ENCODE measurements at regions not wholly inside any gene's neighbourhood (a gene's known extent, or its start where the extent isn't known, plus 50 kb on each side); places are given as distances from the start of the nearest gene placed in this dataset.

DNA sequence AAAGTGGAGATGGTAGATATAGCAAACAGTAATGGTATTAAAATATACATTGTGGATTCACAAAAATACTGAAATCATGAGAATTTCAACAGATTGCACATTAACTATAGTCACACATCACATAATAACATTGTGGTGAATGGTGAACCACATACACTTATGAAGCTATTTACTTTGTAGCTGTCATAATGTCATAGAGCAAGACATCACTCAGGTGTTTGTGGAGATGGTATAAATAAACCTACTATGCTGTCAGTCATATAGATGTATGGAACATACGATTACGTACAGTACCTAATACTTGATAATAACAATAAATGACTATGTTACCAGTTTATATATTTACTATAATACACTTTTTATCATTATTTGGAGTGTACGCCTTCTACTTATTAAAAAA lies 1416.0 kb upstream of the ALCAM start:
- DNase-seq (no peak), ATAC-seq (no peak)
- Histone ChIP-seq H3K9me3 (no peaks in the 10 kb centered on the region), H3K27me3 (ENCODE audit: insufficient read depth in 3 of 3, low read length in 2 of 3) (no peaks in the 10 kb centered on the region), H3K4me3 (no peak overlapping the region), H3K27ac (no peak overlapping the region), H3K36me3 (ENCODE audit: insufficient read depth in 1 of 2, low read depth in 1 of 2) (no peaks in the 10 kb centered on the region), H3K4me1 (no peaks in the 10 kb centered on the region)
- intact Hi-C loops (cut with DNase I) = no loop called here
- 57 to 73% (median 62%) methylated on average over 3 of the region's 3 CpGs for WGBS, 3 donors
- TF ChIP-seq, protein P1, sequence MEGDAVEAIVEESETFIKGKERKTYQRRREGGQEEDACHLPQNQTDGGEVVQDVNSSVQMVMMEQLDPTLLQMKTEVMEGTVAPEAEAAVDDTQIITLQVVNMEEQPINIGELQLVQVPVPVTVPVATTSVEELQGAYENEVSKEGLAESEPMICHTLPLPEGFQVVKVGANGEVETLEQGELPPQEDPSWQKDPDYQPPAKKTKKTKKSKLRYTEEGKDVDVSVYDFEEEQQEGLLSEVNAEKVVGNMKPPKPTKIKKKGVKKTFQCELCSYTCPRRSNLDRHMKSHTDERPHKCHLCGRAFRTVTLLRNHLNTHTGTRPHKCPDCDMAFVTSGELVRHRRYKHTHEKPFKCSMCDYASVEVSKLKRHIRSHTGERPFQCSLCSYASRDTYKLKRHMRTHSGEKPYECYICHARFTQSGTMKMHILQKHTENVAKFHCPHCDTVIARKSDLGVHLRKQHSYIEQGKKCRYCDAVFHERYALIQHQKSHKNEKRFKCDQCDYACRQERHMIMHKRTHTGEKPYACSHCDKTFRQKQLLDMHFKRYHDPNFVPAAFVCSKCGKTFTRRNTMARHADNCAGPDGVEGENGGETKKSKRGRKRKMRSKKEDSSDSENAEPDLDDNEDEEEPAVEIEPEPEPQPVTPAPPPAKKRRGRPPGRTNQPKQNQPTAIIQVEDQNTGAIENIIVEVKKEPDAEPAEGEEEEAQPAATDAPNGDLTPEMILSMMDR (IDR thresholded peaks at IDR 0.05) = no peak

DNA sequence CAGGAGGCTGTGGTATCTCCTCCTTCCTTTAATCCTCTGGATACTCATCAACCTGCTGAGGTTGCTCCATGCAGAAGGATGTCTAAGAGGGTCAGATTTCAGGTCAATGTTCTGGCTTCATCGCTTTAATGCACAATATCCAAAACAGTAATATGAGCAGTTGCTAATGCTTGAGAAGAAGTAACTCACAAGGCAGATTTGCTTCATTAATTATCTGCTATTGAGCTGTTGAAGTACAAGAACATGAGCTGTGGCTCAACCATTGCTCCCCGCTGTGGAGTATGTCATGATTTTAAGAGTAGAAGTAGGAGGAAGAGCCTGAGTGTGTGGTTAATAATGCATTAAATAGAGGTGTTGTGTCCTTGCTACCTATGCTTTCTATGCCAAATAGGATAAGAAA lies 1412.9 kb upstream of the ALCAM start:
- WGBS, 3 donors = 69 to 77% (median 72%) methylated on average over 2 of the region's 2 CpGs
- DNase-seq (no peak), ATAC-seq (no peak)
- Histone ChIP-seq H3K36me3 (ENCODE audit: insufficient read depth in 1 of 2, low read depth in 1 of 2) (no peaks in the 10 kb centered on the region), H3K4me1 (no peaks in the 10 kb centered on the region), H3K27me3 (ENCODE audit: insufficient read depth in 3 of 3, low read length in 2 of 3) (no peaks in the 10 kb centered on the region), H3K4me3 (no peak overlapping the region), H3K27ac (no peak overlapping the region), H3K9me3 (no peaks in the 10 kb centered on the region)
- intact Hi-C loops (cut with DNase I) = no loop called here
- TF ChIP-seq, protein P1 (IDR thresholded peaks at IDR 0.05) = no peak

DNA sequence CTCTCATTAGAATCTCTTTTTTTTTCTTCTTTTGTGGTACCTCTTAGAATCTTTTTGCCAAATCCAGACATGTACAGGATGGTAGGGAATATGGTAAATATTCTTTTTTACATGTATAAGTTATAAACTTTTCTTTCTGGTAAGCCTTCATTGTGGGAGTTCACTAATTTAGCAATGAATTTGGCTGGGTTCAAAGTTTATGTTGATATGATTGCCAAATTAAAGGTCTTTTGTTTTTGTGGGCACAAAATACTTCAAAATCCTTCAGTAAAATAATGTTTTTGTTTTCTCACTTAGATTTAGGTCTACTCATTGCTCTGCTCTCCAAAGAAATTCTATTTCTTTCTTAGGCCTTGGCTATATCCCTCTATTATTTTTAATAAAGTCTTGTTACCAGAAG lies 1405.9 kb upstream of the ALCAM start:
- Histone ChIP-seq H3K4me1 (no peaks in the 10 kb centered on the region), H3K27ac (no peak overlapping the region), H3K9me3 (no peaks in the 10 kb centered on the region), H3K4me3 (no peak overlapping the region), H3K36me3 (ENCODE audit: insufficient read depth in 1 of 2, low read depth in 1 of 2) (no peaks in the 10 kb centered on the region), H3K27me3 (ENCODE audit: insufficient read depth in 3 of 3, low read length in 2 of 3) (no peaks in the 10 kb centered on the region)
- DNase-seq (no peak), ATAC-seq (no peak)
- intact Hi-C loops (cut with DNase I) = no loop called here
- TF ChIP-seq, protein P1 (IDR thresholded peaks at IDR 0.05) = no peak

DNA sequence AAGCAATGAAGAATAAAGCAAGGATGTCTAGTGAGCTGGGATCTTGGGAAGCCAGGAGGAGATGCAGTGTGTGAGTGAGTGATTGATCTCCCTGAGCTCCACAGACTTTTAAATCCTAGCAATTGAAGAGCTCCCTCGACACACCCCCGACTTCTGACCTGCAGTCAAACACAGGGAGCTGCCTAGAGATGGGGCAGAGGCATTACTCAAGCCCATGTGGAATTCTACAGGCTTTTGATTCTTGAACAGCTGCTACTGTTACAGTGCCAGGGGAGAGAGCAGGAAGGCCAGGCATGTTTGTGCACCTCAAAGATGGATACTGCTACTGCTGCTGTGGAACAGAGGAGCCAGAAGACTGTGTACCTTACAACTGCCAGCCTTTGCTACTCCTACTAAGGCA lies 1403.1 kb upstream of the ALCAM start:
- intact Hi-C loops (cut with DNase I) = no loop called here
- Histone ChIP-seq H3K36me3 (ENCODE audit: insufficient read depth in 1 of 2, low read depth in 1 of 2) (no peaks in the 10 kb centered on the region), H3K4me1 (no peaks in the 10 kb centered on the region), H3K27me3 (ENCODE audit: insufficient read depth in 3 of 3, low read length in 2 of 3) (no peaks in the 10 kb centered on the region), H3K9me3 (no peaks in the 10 kb centered on the region), H3K4me3 (no peak overlapping the region), H3K27ac (no peak overlapping the region)
- DNase-seq = no peak
- ATAC-seq = no peak
- TF ChIP-seq, protein P1 (IDR thresholded peaks at IDR 0.05) = no peak
- WGBS, 3 donors = 8 to 22% (median 18%) methylated on average over 2 of the region's 2 CpGs

DNA sequence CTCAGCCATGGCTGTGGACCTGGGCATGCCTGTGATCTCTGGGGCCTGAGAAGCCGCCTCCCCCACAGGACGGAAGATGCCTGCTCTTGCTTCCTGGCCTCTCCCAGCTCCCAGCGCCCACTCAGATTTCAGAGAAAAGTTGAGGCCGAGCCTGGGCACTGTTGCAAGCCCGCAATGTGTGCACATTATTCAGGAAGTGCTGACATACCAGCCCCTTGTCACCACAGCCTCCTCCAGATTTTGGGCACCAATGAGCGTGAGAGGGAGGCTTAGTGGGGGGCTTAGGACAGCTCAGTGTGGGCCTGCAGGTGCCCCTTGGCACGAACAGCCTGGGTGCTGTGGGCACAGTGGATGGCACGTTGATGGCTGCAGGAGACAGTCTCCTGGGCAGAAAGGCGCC lies 1400.9 kb upstream of the ALCAM start:
- intact Hi-C loops (cut with DNase I) = no loop called here
- Histone ChIP-seq H3K4me3 (no peak overlapping the region), H3K36me3 (ENCODE audit: insufficient read depth in 1 of 2, low read depth in 1 of 2) (no peaks in the 10 kb centered on the region), H3K4me1 (no peaks in the 10 kb centered on the region), H3K27ac (no peak overlapping the region), H3K9me3 (no peaks in the 10 kb centered on the region), H3K27me3 (ENCODE audit: insufficient read depth in 3 of 3, low read length in 2 of 3) (no peaks in the 10 kb centered on the region)
- ATAC-seq (no peak), DNase-seq (no peak)
- 91 to 95% (median 93%) methylated on average over 9 of the region's 9 CpGs for WGBS, 3 donors
- TF ChIP-seq, protein P1 (IDR thresholded peaks at IDR 0.05) = no peak

Data from psoas muscle (tissue), 7 donors.